ENCODE measurements at regions not wholly inside any gene's neighbourhood (a gene's known extent, or its start where the extent isn't known, plus 50 kb on each side); places are given as distances from the start of the nearest gene placed in this dataset.
"Not testable (repeated sequence)": the region's sequence is repeated elsewhere in the genome, so short reads cannot be mapped to it uniquely, and the experiment has no call there.

- TF ChIP-seq CTCF (IDR thresholded peaks at IDR 0.05; ENCODE audit: low read depth, low read length) = no peak
- no peak for DNase-seq (ENCODE audit: low read depth, low spot score)
- H3K4me3 ChIP-seq (ENCODE audit: low read depth, low read length) = no peak overlapping the region
- in situ Hi-C loops (cut with HindIII; ENCODE audit: low sequenced_read_pairs) = no loop called here
These were observed 421.8 kb downstream of the ARL4A start for GRCh38 chr7:13109201-13109600.

DNA sequence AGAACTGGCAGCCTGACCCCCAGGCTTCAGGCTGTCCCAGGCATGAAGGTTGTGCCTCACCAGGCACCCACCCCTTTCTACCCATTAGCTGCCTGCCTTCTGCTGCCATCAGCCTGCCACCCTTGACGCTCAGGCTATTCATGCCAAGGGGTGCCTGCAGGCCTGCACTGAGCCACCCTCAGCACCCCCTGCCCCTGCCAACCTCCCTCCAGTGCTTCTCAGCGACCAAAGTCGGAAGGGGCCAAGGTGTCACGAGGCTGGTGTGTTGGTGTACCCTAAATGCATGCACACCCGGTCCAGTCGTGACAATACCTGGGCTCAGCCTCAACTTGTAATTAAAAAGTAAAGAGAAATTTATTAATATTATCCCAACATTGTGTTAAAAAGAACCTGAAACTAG, 422.7 kb downstream of the ARL4A start:
- in situ Hi-C loops (cut with HindIII; ENCODE audit: low sequenced_read_pairs) = no loop called here
- DNase-seq (ENCODE audit: low read depth, low spot score) = no peak
- TF ChIP-seq CTCF (IDR thresholded peaks at IDR 0.05; ENCODE audit: low read depth, low read length) = no peak
- H3K4me3 ChIP-seq (ENCODE audit: low read depth, low read length) = no peak overlapping the region

- H3K4me3 ChIP-seq (ENCODE audit: low read depth, low read length) = no peak overlapping the region
- in situ Hi-C loops (cut with HindIII; ENCODE audit: low sequenced_read_pairs) = no loop called here
- no peak for TF ChIP-seq CTCF (IDR thresholded peaks at IDR 0.05; ENCODE audit: low read depth, low read length)
- no peak for DNase-seq (ENCODE audit: low read depth, low spot score)
These were observed 423.8 kb downstream of the ARL4A start for GRCh38 chr7:13111230-13111629.

- DNase-seq (ENCODE audit: low read depth, low spot score); in situ Hi-C loops (cut with HindIII; ENCODE audit: low sequenced_read_pairs); H3K4me3 ChIP-seq (ENCODE audit: low read depth, low read length): not testable (repeated sequence)
These were observed 426.8 kb downstream of the ARL4A start for GRCh38 chr7:13114240-13114639.

DNA sequence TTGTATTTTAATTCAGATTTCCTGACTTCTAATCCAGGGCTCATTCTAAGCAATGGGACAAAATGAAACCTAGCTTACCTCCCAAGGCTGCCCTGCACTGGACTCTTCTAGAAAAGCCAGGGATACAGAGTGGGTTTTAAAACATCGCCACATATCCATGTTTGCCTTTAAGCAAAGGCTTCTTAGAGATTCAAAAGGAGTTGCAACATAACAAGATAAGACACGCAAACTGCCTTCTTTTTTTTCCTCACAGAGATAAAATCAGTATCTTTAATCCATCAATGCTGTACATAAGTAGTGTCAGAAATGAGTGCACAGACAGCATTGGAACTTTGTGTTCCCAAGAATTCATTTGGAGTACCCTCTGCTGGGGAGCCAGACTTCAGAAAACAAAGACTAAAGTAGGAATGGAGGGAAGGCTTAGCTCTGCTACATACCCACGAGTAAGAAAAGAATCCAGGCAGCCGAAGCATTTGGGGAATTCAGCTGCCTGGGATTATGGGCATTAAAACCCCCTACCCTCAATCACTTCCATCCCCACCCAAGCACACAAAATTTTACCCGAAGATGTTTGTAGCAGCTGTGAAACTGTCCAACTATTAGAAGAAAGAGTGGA, 427.8 kb downstream of the ARL4A start:
- DNase-seq (ENCODE audit: low read depth, low spot score) = peak; percentile 32
- no peak overlapping the region for H3K4me3 ChIP-seq (ENCODE audit: low read depth, low read length)
- peak; percentile 5 for TF ChIP-seq CTCF (IDR thresholded peaks at IDR 0.05; ENCODE audit: low read depth, low read length)
- in situ Hi-C loops (cut with HindIII; ENCODE audit: low sequenced_read_pairs) = no loop called here

DNA sequence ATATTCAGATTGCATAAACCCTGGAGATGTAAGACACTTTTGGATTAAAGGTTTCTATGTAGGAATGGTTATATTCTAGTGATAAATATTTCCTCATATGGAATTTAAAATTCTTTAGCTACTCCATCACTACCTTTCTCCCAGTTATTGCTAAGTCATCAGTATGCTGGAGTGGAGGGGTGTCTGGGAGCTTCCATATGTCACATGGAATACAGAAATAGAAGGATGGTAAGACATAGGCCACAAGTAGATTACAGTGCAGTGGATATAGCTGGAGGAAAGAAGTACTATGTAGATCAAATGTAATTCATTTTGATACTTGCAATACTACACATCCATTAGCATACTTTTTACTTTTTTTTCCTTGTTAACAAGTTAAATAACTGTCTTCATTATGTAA, 428.4 kb downstream of the ARL4A start:
- in situ Hi-C loops (cut with HindIII; ENCODE audit: low sequenced_read_pairs) = no loop called here
- DNase-seq (ENCODE audit: low read depth, low spot score) = no peak
- H3K4me3 ChIP-seq (ENCODE audit: low read depth, low read length) = no peak overlapping the region
- TF ChIP-seq CTCF (IDR thresholded peaks at IDR 0.05; ENCODE audit: low read depth, low read length) = no peak

- TF ChIP-seq CTCF (IDR thresholded peaks at IDR 0.05; ENCODE audit: low read depth, low read length) = peak; percentile 64
- no peak overlapping the region for H3K4me3 ChIP-seq (ENCODE audit: low read depth, low read length)
- in situ Hi-C loops (cut with HindIII; ENCODE audit: low sequenced_read_pairs) = no loop called here
- peak; percentile 35 for DNase-seq (ENCODE audit: low read depth, low spot score)
These were observed 429.7 kb downstream of the ARL4A start for GRCh38 chr7:13117103-13117502.
